Activated naive CD4-positive, alpha-beta T cell treated with anti-CD3 and anti-CD28 coated beads, Interleukin-2, amount 10 ng/mL, durations not matched to agents 7 days and 5 days (primary cell): ENCODE measurements at regions not wholly inside any gene's neighbourhood (a gene's known extent, or its start where the extent isn't known, plus 50 kb on each side); places are given as distances from the start of the nearest gene placed in this dataset.
"Not testable (repeated sequence)": the region's sequence is repeated elsewhere in the genome, so short reads cannot be mapped to it uniquely, and the experiment has no call there.

ENCODE experiments used
- CTCF ChIA-PET: fragments of 350-600 bp; sonication (Branson Sonifier 250); formaldehyde crosslinking; loops from one replicate; lab custom pipeline; 2021; ENCODE audit warnings: antibody characterized with exemption; lab: Charles Lee
- DNase-seq: peaks from one replicate; pipeline ENCODE4 v3.0.0-alpha.2; 2020
- H3K27ac Mint-ChIP-seq: one replicate; pipeline ENCODE4 v1.8.0; 2021; ENCODE audit warnings: mild to moderate bottlenecking, moderate library complexity, mixed read lengths
- H3K27me3 Mint-ChIP-seq: one replicate; pipeline ENCODE4 v1.8.0; 2021; ENCODE audit warnings: mild to moderate bottlenecking, mixed read lengths
- H3K36me3 Mint-ChIP-seq: one replicate; pipeline ENCODE4 v1.8.0; 2021; ENCODE audit warnings: mixed read lengths
- H3K4me1 Mint-ChIP-seq: one replicate; pipeline ENCODE4 v1.8.0; 2021; ENCODE audit warnings: mixed read lengths
- H3K4me3 Mint-ChIP-seq: one replicate; pipeline ENCODE4 v1.8.0; 2021; ENCODE audit warnings: mild to moderate bottlenecking, moderate library complexity, mixed read lengths
- H3K9me3 Mint-ChIP-seq: one replicate; pipeline ENCODE4 v1.8.0; 2021; ENCODE audit warnings: mixed read lengths

- no peak overlapping the region for H3K4me3 Mint-ChIP-seq
- H3K4me1 Mint-ChIP-seq, result no peaks in the 10 kb centered on the region
- H3K36me3 Mint-ChIP-seq, result no peaks in the 10 kb centered on the region
- no peak overlapping the region for H3K27ac Mint-ChIP-seq
- DNase-seq, result no peak
- no peaks in the 10 kb centered on the region for H3K9me3 Mint-ChIP-seq
- peaks cover 8% of the 10 kb centered on the region for H3K27me3 Mint-ChIP-seq
- CTCF ChIA-PET, result no interaction called here
Measured at GRCh38 chr5:86671536-86671935, 53.8 kb downstream of the COX7C start.

- H3K4me3 Mint-ChIP-seq, result no peak overlapping the region
- CTCF ChIA-PET, result no interaction called here
- peaks cover 8% of the 10 kb centered on the region for H3K27me3 Mint-ChIP-seq
- DNase-seq, result no peak
- no peak overlapping the region for H3K27ac Mint-ChIP-seq
- H3K9me3 Mint-ChIP-seq, result no peaks in the 10 kb centered on the region
- H3K4me1 Mint-ChIP-seq, result no peaks in the 10 kb centered on the region
- no peaks in the 10 kb centered on the region for H3K36me3 Mint-ChIP-seq
Measured at GRCh38 chr5:86674069-86674468, 56.3 kb downstream of the COX7C start.

- no peaks in the 10 kb centered on the region for H3K9me3 Mint-ChIP-seq
Measured at GRCh38 chr5:86675311-86675710, 57.6 kb downstream of the COX7C start.

GRCh38 chr5:86679529-86679928 lies 61.8 kb downstream of the COX7C start:
- H3K27ac Mint-ChIP-seq, result no peak overlapping the region
- H3K4me3 Mint-ChIP-seq, result no peak overlapping the region
- CTCF ChIA-PET, result no interaction called here
- no peak for DNase-seq
- H3K27me3 Mint-ChIP-seq, result no peaks in the 10 kb centered on the region
- no peaks in the 10 kb centered on the region for H3K9me3 Mint-ChIP-seq
- no peaks in the 10 kb centered on the region for H3K36me3 Mint-ChIP-seq
- H3K4me1 Mint-ChIP-seq, result no peaks in the 10 kb centered on the region

More at GRCh38 chr5:86675311-86675710, 57.6 kb downstream of the COX7C start:
- Mint-ChIP-seq H3K36me3 (no peaks in the 10 kb centered on the region), H3K4me3 (no peak overlapping the region), H3K27ac (no peak overlapping the region), H3K4me1 (no peaks in the 10 kb centered on the region), H3K27me3 (peaks cover 2% of the 10 kb centered on the region)
- CTCF ChIA-PET, result no interaction called here
- DNase-seq, result no peak

- Mint-ChIP-seq H3K27me3 (no peaks in the 10 kb centered on the region), H3K9me3 (no peaks in the 10 kb centered on the region), H3K36me3 (no peaks in the 10 kb centered on the region), H3K4me1 (no peaks in the 10 kb centered on the region), H3K27ac (no peak overlapping the region), H3K4me3 (no peak overlapping the region)
- CTCF ChIA-PET, result no interaction called here
- no peak for DNase-seq
Measured at GRCh38 chr5:86679949-86680348, 62.2 kb downstream of the COX7C start.

- Mint-ChIP-seq H3K36me3 (no peaks in the 10 kb centered on the region), H3K9me3 (no peaks in the 10 kb centered on the region), H3K27ac (no peak overlapping the region), H3K4me3 (no peak overlapping the region), H3K27me3 (no peaks in the 10 kb centered on the region), H3K4me1 (no peaks in the 10 kb centered on the region)
- no peak for DNase-seq
- CTCF ChIA-PET, result no interaction called here
Measured at GRCh38 chr5:86684222-86684621, 66.5 kb downstream of the COX7C start.

GRCh38 chr5:86686046-86686445 lies 68.3 kb downstream of the COX7C start:
- no peak for DNase-seq
- H3K36me3 Mint-ChIP-seq, result no peaks in the 10 kb centered on the region
- no peaks in the 10 kb centered on the region for H3K4me1 Mint-ChIP-seq
- H3K27me3 Mint-ChIP-seq, result no peaks in the 10 kb centered on the region
- H3K9me3 Mint-ChIP-seq, result no peaks in the 10 kb centered on the region
- no peak overlapping the region for H3K27ac Mint-ChIP-seq
- CTCF ChIA-PET, result no interaction called here
- H3K4me3 Mint-ChIP-seq, result no peak overlapping the region

- Mint-ChIP-seq H3K4me1 (no peaks in the 10 kb centered on the region), H3K27ac (no peak overlapping the region), H3K27me3 (no peaks in the 10 kb centered on the region), H3K4me3 (no peak overlapping the region), H3K36me3 (no peaks in the 10 kb centered on the region), H3K9me3 (no peaks in the 10 kb centered on the region)
- no peak for DNase-seq
- CTCF ChIA-PET, result no interaction called here
Measured at GRCh38 chr5:86688406-86688805, 70.7 kb downstream of the COX7C start.

GRCh38 chr5:86689103-86689729 lies 71.5 kb downstream of the COX7C start:
- CTCF ChIA-PET, result no interaction called here
- no peaks in the 10 kb centered on the region for H3K4me1 Mint-ChIP-seq

GRCh38 chr5:86709157-86709881 lies 91.6 kb downstream of the COX7C start:
- Mint-ChIP-seq H3K9me3 (no peaks in the 10 kb centered on the region), H3K4me3 (no peak overlapping the region), H3K4me1 (no peaks in the 10 kb centered on the region), H3K27me3 (no peaks in the 10 kb centered on the region), H3K27ac (no peak overlapping the region), H3K36me3 (no peaks in the 10 kb centered on the region)
- no peak for DNase-seq
- CTCF ChIA-PET, result no interaction called here

More at GRCh38 chr5:86689103-86689729, 71.5 kb downstream of the COX7C start:
- no peak overlapping the region for H3K4me3 Mint-ChIP-seq
- H3K36me3 Mint-ChIP-seq, result no peaks in the 10 kb centered on the region
- DNase-seq, result no peak
- H3K9me3 Mint-ChIP-seq, result no peaks in the 10 kb centered on the region
- H3K27me3 Mint-ChIP-seq, result no peaks in the 10 kb centered on the region
- H3K27ac Mint-ChIP-seq, result no peak overlapping the region

- no peak overlapping the region for H3K4me3 Mint-ChIP-seq
- CTCF ChIA-PET, result no interaction called here
- no peaks in the 10 kb centered on the region for H3K9me3 Mint-ChIP-seq
- no peaks in the 10 kb centered on the region for H3K27me3 Mint-ChIP-seq
- H3K27ac Mint-ChIP-seq, result no peak overlapping the region
- H3K36me3 Mint-ChIP-seq, result no peaks in the 10 kb centered on the region
- H3K4me1 Mint-ChIP-seq, result no peaks in the 10 kb centered on the region
- DNase-seq, result no peak
Measured at GRCh38 chr5:86716121-86716520, 98.4 kb downstream of the COX7C start.

- H3K4me3 Mint-ChIP-seq, H3K27me3 Mint-ChIP-seq, H3K4me1 Mint-ChIP-seq, H3K36me3 Mint-ChIP-seq, CTCF ChIA-PET, H3K9me3 Mint-ChIP-seq, DNase-seq, H3K27ac Mint-ChIP-seq: not testable (repeated sequence)
Measured at GRCh38 chr5:86731319-86732117, 113.8 kb downstream of the COX7C start.

GRCh38 chr5:86735370-86735769 lies 117.6 kb downstream of the COX7C start:
- Mint-ChIP-seq H3K4me1 (no peaks in the 10 kb centered on the region), H3K27ac (no peak overlapping the region), H3K36me3 (no peaks in the 10 kb centered on the region), H3K9me3 (peaks cover 9% of the 10 kb centered on the region), H3K27me3 (no peaks in the 10 kb centered on the region), H3K4me3 (no peak overlapping the region)
- CTCF ChIA-PET, result no interaction called here
- DNase-seq, result no peak

- no peak for DNase-seq
- H3K4me1 Mint-ChIP-seq, result no peaks in the 10 kb centered on the region
- H3K27me3 Mint-ChIP-seq, result peaks cover 3% of the 10 kb centered on the region
- no peaks in the 10 kb centered on the region for H3K36me3 Mint-ChIP-seq
- no peak overlapping the region for H3K27ac Mint-ChIP-seq
- H3K4me3 Mint-ChIP-seq, result no peak overlapping the region
- CTCF ChIA-PET, result no interaction called here
- H3K9me3 Mint-ChIP-seq, result peaks cover 8% of the 10 kb centered on the region
Measured at GRCh38 chr5:86737579-86737978, 119.8 kb downstream of the COX7C start.
